Renal pelvis (tissue), 1 donor: ENCODE measurements at regions not wholly inside any gene's neighbourhood (a gene's known extent, or its start where the extent isn't known, plus 50 kb on each side); places are given as distances from the start of the nearest gene placed in this dataset.
"Not testable (repeated sequence)": the region's sequence is repeated elsewhere in the genome, so short reads cannot be mapped to it uniquely, and the experiment has no call there.

ENCODE experiments used
- DNase-seq: peaks from one replicate; pipeline ENCODE4 v3.0.0-alpha.2; 2013

DNA sequence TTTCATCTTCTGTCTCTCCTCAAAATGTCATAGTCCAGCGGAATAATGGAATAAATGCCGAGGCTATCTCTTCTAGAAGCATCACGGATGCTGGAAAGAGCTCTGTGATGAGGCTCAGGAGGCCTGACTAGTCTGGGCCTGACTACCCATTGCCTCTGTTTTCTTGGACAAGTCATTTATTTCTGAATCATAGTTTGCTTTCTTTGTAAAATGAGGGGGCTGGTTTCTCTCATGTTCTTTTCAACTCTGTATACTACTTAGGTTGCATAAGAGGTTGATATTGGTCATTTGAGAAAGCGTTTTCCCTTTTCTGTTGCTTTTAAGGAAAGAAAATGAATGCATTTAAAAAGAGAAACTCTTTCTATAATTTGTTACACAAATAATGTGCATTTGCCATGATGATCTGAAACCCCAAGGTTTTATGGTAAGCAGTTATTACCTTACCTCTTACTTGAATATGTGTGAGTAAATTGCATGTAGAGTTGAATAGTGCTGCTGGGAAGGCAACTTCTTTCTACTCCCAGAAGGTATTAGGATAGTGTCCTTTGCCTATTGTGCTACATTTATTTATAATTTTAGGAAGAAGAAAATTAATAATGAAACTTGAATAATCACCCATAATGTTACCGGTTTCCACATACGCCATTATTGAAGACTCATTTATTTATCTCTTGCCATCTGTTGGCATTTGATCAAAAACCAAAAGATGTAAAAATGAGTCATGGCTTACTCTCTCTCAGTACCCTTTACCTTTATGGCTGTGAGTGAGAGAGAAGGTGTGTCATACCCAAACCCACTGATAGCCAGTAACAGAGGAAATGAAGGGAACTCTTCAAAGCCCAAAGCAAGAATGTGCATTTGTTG, 179.1 kb downstream of the FASLG start:
- no peak for DNase-seq

DNA sequence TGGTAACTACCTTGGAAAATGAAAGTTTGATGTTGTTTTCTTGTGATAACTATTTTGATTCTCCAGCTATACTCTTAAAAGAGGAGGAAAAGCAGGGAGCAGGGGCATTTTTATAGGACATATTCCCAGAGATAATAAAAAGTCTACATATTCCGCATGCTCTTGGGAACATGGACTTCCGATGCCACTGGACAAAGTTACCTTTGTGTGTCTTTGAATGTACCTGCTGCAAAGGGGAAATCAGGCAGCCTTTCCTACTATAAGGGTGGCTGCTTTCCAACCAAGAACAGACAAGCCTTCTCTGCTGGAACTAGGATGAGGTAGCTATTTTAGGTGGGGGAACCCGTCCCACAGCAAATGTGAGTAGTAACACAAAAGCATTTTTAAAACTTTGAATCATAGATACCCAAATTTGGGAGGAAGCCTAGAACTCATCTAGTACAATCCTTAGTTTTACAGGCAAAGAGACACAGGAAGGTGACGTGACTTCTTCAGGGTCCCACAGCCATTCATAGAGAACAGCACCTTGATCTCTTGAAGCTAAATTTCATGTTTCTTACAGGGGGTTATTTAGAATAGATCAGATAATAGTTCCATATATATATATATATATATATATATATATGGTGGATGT, 179.9 kb downstream of the FASLG start:
- DNase-seq = no peak

DNA sequence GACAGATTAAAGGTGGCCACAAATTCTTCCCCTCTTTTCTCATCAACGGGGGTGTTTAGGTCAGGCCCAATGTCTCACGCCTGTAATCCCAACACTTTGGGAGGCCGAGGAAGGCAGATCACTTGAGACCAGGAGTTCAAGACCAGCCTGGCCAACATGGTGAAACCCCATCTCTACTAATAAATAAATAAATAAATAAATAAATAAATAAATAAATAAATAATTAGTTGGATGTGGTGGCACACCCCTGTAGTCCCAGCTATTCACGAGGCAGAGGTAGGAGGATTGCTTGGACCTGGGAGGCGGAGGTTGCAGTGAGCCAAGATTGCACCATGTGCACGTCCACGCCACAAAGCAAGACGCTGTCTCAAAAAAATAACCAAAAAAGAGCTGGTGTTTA, 180.7 kb downstream of the FASLG start:
- DNase-seq = not testable (repeated sequence)

DNA sequence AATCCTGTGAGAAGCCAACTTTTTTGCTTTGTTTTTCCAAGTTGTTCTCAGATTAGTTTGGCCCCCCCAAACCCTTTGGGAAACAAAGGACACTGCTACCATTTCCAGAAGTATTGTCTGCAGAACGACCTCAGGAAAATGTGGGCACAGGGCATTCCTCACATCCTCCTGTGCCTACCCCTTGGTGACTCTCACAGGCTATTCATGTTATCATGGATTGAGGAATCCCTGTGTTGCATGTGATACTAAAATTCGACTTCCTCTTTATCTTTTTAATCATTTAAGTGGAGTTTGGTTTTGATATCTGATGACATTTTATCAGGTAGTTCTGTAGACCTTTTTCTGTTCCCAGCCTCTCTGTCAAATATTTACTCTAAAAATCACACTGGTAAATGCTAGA, 184.5 kb downstream of the FASLG start:
- no peak for DNase-seq

DNA sequence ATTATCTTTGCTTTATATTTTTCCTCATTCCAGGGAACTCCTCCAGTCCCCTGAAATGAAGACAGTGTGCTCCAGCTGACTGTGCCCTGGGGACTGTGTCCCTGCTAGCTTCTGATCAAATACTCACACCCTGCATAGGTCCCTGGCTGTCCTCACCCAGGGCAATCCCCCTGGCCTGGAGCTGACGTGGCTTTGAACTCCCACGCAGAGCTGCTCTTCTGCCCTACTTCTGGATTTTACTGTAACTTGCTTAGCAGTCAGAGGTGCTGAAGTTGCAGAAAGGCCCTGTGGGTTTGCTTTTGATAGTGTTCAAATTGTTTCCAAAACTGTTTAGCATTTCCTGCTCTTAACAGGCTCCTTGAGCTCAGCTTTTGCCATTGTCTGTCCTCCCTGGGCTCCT, 186.5 kb downstream of the FASLG start:
- no peak for DNase-seq

DNA sequence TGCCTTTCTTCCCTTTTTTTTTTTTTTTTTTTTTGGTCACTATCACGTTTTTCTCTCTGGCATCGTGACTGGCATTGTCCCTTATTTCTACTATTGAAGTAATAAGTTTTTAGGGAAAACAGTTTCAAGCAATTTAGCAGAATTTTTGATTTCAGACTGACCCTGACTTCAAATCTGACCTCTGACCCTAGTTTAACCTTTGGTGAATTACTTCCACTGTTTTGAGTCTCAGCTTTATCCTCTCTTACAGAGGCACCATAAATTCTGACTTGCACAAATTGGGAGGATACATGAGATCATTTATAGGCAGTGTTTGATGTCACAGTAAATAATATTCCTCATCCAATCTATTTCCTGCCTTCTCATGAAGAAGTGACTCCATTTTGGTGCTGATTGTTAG, 187.0 kb downstream of the FASLG start:
- no peak for DNase-seq

DNA sequence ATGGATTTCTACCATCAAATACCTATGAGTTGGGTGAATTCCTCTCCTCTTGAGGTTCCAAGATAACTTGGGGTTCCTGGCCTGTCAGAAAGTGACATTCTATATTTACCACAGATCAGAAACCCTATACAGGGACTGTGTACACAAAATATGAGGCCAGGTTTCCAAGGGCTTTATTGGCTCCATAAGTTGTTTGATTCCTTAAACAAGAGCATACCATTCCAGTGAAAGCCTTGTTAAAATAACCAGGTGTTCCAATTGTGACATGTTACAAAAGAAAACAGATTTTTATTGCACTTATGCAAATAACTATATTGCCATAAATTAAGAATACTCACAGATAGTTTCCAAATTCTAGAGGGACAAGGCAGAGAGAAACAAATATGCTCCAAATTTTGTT, 188.9 kb downstream of the FASLG start:
- not testable (repeated sequence) for DNase-seq

DNA sequence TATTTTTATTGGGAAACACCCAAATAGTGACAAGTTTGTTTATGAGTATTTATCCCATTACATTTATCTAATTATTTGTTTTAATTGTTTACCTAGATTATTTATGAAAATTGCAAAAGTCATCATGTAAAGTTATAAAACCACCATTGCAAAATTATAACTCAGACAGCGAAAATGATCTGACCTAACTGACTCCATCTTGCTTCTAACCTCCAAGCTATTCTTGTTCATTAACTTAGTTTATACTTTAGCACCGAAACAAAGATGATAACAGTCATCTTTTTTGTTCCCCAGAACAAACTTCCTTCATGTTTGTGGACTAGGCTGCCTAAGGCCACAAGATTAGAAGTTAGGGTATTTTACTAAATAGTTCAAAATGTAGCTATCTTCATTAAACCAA, 190.8 kb downstream of the FASLG start:
- no peak for DNase-seq

DNA sequence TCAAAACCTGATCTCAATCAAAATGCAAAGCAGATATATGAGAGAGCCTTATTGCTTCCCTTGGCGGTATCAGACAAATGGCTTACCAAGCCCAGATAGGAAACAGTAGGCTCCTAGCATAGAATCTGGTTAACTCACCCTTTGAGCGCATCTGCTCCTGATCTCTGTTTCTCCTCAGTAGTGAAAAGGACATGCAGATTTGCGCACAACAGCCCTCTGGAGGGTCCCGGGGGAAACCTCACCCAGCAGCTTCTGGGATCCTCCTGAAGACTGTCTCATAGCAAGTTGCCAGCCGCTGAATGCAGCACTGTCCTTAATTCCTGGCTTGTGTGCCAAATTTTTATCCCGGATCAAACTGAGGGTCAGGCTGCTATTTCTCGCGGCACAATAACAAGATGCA, 192.2 kb downstream of the FASLG start:
- DNase-seq = no peak

DNA sequence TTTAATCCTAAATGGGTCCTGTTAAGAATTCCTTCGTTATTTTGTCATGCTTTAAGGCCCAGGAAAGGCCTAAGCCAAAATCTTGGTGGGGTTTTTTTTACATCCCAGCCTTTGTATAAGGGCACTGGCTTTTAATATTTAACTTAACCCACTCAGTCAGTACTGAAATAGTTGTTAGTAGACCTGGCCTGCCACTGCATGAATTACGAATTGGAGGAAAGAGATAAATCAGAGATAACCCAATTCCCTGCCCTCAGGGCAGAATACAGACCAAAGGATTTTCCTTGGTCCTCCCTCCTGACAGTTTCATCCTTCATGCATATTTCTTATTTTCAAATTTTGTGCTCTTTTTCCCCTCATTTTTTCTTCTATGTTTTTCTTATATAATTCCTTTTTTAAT, 193.0 kb downstream of the FASLG start:
- DNase-seq = no peak

DNA sequence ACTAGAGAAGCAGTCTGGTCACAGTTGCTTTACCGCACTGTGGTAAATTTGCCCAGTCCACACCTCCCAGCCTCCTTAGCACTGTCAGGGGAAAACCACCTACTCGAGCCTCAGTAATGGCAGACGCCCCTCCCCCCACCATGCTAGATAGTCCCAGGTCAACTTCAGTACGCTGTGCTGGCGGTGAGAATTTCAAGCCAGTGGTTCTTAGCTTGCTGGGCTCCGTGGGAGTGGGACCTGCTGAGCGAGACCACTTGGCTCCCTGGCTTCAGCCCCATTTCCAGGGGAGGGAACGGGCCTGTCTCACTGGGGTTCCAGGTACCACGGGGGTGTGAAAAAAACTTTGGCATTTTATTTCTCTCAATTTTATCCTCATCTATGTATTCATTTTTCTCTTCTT, 194.8 kb downstream of the TNFSF18 start:
- not testable (repeated sequence) for DNase-seq

DNA sequence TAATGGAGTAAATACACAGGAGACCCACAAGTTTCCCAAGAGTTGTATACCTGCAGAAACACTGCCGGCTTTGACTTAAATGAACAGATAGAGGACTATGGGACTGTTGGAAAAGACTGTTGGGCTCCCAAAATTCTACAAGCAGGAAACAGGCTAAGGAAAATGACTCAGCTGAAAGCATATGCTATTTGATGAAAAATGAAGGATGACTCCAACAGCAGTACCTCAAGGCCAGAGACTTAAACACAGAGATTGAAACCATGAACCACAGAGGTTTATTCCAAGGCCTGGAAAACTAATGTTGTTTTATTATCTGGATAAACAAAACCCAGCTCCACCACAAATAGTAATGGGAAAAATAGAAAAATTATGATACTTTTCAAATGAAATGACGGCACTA, 187.7 kb downstream of the TNFSF18 start:
- DNase-seq = no peak

DNA sequence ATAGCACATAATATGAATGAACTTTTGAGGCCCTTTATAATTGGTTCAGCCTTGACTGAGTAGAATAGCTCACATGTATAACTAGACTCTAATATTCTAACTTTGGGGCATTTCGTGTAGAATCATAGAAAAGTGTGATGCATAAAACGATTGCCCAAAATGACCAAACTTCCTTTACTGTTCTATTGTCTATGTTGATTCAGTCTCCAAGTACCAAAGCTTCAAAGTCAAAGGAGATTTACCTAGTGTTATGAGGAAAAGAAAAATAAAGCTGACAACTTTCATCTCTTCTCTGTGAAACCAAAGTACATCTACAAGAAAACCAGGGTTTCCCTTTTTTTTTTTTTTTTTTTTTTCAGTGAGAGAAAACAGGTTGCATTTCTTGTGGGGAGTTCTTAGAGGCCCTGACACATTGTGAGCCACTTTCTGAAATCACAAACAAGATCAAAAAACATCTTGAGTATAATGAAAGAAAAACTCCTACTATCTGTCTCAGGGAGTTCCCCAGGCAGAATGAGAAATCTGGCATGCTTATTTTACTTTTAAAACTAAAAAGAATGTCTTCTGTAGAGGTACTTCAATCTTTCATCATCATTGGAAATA, 183.4 kb downstream of the TNFSF18 start:
- DNase-seq = no peak

DNA sequence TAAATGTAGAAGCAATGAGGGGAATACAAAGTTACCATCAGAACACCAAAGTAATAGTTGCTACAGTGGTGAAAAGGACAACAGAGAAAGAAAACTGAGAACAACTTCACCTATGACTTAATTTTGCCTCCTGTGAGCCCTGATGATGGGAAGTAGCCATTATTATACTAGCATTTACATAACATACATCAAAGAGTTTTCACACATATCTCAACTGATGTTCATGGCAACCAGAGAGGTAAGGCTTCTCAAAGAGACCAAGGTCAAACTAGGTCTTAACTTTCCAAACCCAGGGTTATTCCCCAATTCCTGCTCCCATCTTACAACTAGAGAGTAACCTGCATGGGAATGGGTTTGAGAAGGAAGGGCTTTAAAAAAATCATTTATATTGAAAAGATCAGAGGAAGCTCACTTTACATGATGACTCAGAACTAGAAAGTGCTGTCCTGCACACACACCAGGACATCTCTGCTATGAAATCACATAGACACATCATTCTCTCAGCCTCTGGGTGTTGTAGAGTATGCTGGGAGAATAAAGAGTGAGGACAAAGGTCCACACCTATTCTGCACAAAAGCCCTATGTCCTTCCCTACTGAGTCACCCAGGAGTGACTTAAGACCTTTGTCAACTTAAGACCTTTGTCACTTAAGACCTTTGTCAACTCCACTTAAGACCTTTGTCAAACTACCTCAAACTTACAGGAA, 179.7 kb downstream of the TNFSF18 start:
- DNase-seq = no peak

DNA sequence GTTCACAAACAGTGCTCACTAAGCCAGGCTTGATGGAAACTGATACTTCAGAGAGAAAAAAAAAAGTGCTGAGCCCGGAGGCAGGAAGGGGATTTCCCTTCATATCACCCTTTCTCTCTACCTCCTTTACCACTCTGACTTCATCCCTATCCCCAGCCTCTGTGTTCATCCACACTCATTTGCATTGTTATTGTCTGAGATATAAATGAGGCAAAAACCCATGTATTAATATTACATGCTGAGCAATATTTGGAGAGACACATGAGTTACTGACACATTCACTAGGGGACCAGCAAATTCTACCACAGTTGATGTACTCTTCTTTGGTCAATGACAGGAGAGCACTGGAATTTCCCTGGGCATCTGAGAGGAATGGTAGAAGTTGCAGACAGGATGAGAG, 175.8 kb downstream of the TNFSF18 start:
- DNase-seq = no peak

DNA sequence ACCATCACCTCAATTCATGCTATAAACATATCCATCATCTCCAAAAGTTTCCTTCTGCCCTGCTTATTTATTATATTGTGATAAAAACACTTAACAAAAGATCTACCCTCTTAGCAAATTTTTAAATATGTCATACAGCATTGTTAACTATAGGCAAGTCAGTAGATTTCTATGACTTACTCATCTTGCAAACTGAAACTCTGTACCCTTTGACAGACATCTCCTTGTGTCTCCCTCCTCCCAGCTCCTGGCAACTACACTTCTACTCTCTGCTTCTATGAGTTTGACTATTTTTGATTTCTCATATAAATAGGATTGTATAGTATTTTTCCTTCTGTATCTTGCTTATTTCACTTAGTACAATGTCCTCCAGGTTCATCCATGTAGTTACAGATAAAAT, 174.8 kb downstream of the TNFSF18 start:
- no peak for DNase-seq

DNA sequence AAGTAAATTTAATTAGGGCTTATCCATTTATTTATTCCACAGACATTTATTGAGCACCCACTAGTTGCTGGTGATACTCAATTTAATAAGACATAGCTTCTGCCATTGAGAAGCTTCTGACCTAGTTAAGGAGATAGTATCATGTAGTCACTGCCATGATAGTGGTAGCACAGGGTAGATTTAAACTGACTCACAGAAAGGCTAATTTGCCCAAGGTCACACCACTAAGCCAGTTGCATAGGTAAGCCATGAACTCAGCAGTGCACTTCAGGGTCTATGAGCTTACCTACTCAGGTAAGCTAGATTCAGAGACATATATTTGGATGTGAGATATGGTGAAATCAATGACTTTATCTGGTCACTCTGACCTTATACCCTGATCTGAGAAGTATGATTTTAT, 168.4 kb downstream of the TNFSF18 start:
- no peak for DNase-seq

DNA sequence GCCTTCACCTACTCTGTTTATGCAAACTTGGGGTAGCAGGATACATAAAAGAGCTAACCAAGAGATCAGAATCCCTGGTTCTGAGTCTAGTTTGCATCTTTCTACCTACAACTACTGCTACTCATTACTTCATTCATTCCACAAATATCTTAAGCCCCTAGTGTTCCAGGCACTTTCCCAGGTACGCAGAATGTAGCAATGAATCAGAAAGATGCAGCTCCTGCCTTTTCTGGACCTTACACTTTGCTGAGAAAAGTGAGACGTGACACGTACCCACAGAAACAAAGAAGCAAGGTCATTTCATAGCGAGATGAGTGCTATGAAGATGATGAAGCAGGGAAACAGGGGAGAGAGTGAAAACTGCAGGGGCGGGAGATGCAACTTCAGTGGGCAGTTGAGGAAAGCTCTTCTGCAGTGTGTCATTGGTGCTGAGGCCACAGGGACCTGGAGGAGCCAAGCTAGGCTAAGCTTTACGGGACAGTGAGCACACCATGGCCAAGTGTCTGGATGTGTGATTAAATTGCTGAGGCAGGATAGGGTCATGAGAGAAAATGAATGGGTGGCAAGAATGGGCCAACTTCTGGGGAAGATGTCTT, 167.9 kb downstream of the TNFSF18 start:
- no peak for DNase-seq

DNA sequence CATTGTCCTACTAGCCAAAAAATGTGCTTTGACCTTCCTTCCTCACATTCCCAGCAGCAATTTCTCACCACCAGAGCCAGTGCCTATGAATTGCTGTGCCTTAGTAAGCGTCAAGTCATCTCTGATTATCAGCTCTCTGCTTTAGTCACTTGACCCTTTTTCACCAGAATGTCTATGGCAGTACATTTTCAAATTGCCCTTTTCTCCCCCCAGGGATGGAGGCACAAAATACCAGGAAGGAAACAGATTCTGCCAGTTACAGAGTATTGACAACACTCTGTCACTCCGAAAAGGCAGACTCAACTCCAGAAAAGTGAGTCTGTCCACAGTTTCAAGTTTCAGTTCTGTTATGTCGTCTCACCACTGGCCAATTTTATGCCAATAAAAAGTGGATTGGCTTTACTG, 167.4 kb downstream of the TNFSF18 start:
- no peak for DNase-seq

DNA sequence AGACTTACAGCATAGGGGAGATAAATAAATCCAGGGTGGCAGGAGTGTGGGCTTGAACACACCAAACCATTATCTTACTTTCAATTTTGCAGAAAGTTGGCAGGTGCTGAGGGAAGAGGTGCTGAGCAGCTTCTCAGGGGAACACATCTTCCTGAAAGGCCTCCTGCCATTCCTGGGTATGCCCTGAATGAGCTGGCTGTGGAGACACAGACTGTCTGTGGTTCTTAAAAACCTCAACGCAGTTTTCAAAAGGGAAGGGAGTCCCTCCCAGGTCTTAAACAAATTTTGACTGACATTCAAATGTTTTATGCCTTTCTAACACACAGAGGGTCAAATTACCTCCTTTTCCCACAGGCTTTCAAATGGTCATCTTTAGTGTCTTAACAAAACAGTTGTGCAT, 166.9 kb downstream of the TNFSF18 start:
- no peak for DNase-seq

DNA sequence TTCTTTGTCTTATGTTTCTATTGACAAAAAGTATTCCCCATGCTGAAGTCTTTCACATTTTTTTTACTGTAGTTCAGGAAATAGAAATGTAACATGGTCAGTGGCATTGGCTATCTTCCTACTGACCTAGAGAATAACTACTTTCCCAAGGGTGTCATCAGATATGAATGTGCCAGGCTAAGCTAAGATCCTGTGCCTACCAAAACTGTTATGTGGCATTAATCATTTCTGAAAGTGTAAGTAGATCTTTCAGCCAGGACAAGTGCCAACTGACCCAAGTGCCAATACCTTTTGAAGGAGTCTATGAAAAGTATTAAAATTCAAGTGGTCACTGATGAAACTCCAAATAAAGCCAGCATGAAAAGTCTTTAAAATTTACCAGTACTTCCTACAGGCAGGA, 165.3 kb downstream of the TNFSF18 start:
- DNase-seq = no peak

DNA sequence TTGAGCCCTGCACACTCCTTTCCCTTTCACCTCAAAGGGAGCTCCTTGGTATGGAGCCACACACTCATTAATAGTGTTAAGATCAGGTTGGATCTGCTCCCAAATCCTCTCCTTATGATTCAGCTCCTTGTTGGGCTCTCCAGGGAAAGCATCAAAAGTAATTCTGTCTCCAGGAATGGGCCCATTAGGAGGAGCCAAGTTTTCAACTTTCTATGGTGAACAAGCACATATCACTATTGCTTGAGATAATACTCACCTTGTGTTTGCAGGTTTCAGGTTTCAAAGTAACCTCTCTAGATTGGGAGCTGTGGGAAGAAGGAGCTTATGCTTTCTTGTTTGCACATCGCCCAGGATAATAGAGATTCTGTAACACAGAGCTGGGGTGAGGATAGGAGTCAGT, 164.8 kb downstream of the TNFSF18 start:
- no peak for DNase-seq
